Non-pigmented ciliary epithelial cell (primary cell): ENCODE measurements at regions not wholly inside any gene's neighbourhood (a gene's known extent, or its start where the extent isn't known, plus 50 kb on each side); places are given as distances from the start of the nearest gene placed in this dataset.
"Not testable (repeated sequence)": the region's sequence is repeated elsewhere in the genome, so short reads cannot be mapped to it uniquely, and the experiment has no call there.

ENCODE experiments used
- DNase-seq: peaks from one replicate; pipeline ENCODE4 v3.0.0-alpha.2; 2010; ENCODE audit warnings: low read depth

GRCh38 chr4:84379917-84380641 is 119.0 kb downstream of the NKX6-1 start:
- DNase-seq = no peak

GRCh38 chr4:84378983-84379382 is 120.1 kb downstream of the NKX6-1 start:
- DNase-seq = no peak

DNA sequence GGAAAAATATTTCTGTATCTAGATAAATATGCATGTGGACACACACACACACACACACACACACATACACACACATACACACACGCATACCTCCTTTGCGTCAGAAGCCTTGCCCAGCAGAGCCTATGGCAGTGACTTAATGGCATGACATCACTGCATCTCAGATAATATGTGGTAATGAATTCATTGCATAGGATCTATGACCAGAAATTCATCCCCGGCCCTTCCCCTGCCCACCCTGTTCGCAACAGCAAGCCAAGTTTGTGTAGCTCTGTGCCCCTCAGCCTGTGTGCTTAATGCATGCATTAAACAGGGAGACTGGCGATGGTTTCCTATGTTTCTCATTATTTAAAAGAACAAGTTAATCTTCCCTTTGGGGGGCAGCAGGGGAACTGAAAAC is 120.7 kb downstream of the NKX6-1 start:
- DNase-seq = no peak

GRCh38 chr4:84366907-84367306 is 132.2 kb downstream of the NKX6-1 start:
- no peak for DNase-seq

- no peak for DNase-seq
These were observed 132.9 kb downstream of the NKX6-1 start for GRCh38 chr4:84366161-84366560.

- DNase-seq = no peak
These were observed 136.0 kb downstream of the NKX6-1 start for GRCh38 chr4:84362896-84363655.

DNA sequence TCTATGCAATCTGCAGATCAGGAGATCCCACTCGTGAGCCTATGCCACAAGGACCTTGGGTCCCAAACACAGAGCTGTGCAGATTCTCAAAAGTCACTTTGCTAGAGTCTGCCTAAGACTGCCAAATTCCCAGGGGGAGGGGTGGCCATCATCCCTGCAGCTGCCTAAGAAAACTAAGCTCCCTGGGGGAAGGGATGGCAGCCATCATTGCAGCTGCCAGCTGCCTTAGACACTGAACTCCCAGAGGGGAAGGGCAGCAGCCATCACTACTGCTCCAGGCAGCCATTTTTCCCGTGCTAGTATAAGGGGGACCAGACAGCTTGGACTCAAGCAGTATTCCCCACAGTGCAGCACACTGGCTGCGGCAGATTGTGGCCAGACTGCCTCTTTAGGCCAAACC is 156.9 kb downstream of the NKX6-1 start:
- no peak for DNase-seq

- no peak for DNase-seq
These were observed 157.5 kb downstream of the NKX6-1 start for GRCh38 chr4:84341559-84341958.

DNA sequence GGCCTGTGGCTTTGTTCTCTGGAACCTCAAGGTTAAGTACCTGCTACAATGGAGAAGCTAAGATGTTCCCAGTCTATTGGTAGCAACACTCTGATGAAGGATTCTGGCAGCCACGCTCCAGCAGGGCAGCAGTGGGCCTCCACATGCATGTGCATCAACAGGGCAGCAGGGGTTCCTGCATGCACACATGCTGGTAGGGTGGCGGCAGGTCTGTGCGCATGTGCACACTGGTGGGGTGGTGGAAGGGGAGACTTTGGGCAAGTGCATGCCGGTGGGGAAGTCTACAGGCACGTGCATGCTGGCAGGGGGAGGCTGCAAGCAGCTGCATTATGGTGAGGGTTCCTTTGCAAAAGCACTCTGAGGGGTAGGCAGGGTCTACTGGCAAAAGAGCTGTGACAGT is 160.7 kb downstream of the NKX6-1 start:
- no peak for DNase-seq

DNA sequence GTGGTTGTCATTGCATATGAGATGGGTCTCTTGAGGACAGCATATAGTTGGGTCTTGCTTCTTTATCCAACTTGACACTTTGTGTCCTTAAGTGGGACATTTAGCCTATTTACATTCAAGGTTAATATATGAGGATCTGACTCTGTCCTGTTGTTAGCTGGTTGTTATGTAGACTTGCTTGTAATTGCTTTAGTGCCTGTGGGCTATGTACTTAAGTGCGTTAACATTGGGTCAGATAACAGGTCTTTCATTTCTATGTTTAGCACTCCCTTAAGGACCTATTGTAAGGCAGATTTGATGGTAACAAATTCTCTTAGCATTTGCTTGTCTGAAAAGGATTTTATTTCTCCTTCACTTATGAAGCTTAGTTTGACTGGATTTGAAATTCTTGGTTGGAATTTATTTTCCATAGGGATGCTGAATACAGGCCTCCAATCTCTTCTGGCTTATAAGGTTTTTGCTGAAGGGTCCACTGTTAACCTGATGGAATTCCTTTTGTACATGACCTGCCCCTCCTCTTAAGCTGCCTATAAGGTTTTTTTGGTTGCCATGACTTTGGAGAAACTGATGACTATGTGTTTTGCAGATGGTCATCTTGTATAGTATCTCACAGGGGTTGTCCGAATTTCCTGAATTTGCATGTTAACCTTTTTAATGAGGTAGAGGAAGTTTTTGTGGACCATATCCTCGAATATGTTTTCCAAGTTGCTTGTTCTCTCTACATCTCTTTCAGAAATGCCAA is 162.0 kb downstream of the NKX6-1 start:
- DNase-seq = no peak

DNA sequence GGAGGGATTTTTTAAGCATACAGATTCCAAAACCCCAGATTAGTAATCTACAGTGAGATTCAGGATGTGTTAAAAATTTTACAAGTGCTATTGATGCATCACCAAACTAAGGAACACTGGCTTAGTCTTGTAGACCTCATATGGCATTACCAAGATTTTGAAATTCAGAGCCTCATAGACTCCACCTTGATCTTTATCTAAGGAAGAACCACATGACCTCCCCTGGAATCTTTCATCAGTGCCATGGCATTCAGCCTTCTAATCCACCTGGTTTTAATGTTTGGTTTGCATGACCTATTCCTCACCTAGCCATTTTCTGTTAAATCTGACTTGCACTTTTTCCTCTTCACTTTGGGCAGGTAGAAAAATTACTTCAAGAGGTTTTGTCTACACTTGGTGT is 171.6 kb downstream of the NKX6-1 start:
- no peak for DNase-seq

DNA sequence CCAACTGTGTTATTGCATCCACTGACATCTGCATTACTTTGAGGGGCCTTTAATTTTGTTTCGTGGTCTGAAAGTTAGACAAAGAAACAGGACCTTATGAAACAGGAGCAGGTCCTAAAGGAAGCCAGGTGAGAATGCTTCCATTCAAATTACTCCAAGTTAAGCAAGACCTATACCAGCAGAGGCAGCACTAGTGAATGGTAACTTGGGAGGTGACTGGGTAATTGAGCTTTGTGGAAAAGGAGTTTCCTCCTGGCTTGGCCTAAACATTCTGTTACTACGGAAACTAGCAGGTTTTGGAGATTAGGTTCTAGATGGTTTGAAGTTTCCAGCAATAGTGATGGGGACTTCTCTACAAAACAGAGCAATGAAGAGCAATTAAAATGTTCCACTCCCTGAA is 173.5 kb downstream of the NKX6-1 start:
- DNase-seq = no peak

DNA sequence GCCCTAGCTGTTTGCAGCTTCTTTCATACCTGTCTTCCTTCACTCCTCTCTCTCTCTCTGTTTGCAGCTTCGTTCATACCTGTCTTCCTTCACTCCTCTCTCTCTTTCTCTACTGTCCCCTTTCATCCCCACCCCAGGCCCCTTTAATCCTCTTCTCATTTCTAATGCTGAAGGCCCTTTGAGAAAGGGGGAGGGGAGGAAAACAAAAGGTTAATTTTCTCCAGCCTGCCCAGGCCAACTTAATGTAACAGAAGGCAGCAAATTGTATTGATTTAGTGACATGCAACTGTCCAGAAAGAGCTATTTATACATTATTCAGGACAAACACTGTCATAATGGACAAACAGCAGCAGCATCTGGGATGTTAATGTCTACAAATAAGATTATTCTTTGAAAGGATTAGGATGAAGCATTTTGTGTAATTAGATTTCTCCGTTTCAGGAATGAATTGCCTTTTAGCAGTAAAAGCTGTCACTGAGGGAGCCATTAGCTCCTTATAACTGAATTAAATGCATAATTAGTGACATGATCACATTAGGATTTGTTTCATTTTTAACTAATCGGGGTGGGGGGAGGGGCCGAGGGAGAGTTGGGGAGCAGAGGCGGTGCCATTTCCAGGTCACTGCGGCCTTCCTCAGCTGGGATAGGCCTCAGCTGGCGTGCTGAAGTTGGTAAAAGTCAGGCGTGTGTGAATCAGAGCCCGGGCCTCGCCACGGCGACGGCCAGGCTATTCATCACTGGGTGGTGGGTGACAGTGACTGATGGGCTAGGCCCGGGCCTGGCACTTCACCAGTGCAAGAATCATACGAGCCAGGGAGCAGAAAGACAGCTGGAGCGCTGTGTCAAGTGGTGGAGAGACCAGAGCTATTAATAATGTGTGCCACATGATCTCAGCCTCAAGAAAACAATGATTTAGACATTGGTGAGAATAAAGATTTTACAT is 174.5 kb downstream of the NKX6-1 start:
- no peak for DNase-seq

DNA sequence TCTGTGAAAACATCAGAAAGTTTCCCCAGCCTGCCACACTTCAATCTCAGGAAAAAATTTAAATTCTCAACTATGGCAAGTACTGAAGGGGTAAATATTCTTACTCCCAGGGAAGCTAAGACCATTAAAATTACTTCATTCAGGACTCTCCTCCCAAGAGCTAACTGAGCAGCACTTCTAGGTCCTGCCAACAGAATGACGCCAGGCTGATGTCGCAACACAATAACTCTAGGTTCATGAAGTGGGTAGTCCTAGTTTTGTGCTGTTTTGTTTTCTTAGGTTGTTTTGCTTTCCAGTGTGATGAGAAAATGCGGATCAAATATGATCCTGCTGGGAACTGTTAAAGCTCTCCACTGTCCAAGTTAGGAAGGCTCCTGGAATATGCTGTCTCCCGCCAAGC is 180.0 kb downstream of the NKX6-1 start:
- no peak for DNase-seq

DNA sequence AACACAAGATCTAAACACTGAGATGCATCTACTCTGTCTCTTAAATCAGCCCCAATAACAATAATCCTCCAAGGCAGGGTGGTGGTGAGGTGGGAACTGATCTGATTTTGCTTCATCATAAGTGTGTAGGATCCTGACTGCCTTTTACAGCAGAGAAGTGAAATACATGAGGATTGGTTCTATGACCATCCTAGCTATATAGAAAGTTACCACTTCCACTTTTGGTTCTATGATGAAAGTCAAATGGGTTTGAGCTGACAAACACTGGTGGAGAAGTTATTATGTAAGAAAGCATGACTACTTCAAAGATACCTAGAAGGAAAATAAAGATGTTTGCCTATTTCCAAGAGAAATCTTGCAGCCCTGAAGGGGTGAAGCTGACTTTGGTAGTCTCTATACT is 181.6 kb downstream of the NKX6-1 start:
- no peak for DNase-seq

GRCh38 chr4:84312426-84313012 is 186.6 kb downstream of the NKX6-1 start:
- no peak for DNase-seq

- no peak for DNase-seq
These were observed 189.9 kb downstream of the NKX6-1 start for GRCh38 chr4:84309191-84309590.

DNA sequence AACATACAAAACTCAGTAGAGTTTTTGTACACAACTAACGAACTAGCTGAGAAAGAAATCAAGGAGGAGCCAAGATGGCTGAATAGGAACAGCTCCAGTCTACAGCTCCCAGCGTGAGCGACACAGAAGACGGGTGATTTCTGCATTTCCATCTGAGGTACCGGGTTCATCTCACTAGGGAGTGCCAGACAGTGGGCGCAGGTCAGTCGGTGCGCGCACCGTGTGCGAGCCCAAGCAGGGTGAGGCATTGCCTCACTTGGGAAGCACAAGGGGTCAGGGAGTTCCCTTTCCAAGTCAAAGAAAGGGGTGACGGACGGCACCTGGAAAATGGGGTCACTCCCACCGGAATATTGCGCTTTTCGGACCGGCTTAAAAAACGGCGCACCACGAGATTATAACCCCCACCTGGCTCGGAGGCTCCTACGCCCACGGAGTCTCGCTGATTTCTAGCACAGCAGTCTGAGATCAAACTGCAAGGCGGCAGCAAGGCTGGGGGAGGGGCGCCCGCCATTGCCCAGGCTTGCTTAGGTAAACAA is 200.3 kb downstream of the NKX6-1 start:
- DNase-seq = not testable (repeated sequence)

- DNase-seq = no peak
These were observed 200.9 kb downstream of the NKX6-1 start for GRCh38 chr4:84298023-84298718.

DNA sequence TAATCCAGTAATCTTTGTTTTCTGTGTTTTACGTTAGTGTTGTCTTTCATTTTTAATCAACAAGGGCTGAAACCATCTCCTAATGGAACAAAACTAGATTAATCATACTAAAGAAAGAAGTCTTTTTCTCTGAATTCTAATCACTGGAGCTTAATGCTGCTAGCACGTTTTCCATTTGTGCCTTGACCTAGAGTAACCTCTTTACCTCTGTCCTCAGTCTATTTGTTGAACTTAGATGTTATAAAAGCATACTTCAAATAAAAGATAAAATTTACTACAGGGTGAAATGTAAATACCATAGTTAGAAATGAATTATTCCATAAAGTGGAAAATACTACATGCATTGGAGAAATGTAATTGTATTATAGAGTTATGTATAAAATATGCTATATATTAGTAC is 207.1 kb downstream of the NKX6-1 start:
- no peak for DNase-seq

- DNase-seq = no peak
These were observed 213.0 kb downstream of the NKX6-1 start for GRCh38 chr4:84286048-84286447.
